HG03571 (cell line): ENCODE measurements at regions not wholly inside any gene's neighbourhood (a gene's known extent, or its start where the extent isn't known, plus 50 kb on each side); places are given as distances from the start of the nearest gene placed in this dataset.

Source experiments
- ATAC-seq: cut with Tn5 transposase; IDR thresholded peaks from one replicate; pipeline ENCODE4 v1.9.1; 2021; ENCODE audit not compliant: unreplicated experiment

DNA sequence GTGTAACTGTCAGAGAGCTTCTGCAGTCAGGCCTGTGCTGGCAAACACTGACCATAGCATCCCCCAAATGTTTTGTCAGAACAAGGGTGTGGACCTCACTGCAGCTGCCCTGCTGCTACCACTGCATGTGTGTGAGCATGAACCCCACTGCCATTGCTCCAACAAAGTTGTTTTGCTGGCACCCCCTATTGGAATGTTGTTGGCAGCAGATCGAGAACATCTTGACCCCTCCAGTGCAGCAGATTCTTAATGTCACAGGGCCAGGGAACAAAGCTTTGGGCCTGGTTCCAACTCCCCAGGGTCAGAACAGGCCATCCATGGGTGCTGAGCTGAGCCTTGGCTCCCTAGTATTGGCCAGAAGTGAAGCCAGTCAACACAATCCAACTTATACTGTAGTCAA lies 1537.4 kb downstream of the NCAM2 start:
- ATAC-seq, result no peak

DNA sequence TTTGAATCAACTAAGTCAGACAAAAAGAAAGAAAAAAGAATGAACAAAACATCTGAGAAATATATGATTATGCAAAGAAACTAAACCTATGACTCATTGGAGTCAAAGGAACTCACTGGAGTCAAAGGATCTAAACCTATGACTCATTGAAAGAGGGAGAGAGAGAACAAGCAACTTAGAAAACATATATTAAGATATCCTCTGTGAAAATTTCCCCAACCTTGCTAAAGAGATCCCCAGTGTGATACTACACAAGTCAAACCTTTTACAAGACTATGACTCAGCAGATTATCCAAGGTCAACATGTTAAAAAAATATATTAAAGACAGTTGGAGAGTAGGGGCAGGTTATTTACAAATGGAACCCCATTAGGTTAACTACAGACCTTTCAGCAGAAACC lies 1538.3 kb downstream of the NCAM2 start:
- ATAC-seq, result no peak

DNA sequence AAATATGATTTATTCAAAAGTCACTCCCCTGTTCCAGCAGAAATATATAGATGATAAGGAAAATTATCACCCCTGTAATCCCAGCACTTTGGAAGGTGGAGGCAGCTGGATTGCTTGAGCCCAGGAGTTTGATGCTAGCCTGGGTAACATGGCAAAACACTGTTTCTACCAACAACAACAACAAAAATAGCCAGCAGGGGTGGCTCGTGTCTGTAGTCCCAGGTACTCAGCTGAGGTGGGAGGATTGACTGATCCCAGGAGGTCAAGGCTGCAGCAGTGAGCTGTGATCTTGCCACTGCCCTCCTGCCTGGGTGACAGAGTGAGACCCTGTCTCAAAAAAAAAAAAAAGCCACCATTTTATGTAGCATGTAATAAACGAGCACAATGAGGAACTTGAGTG lies 1546.5 kb downstream of the NCAM2 start:
- no peak for ATAC-seq

DNA sequence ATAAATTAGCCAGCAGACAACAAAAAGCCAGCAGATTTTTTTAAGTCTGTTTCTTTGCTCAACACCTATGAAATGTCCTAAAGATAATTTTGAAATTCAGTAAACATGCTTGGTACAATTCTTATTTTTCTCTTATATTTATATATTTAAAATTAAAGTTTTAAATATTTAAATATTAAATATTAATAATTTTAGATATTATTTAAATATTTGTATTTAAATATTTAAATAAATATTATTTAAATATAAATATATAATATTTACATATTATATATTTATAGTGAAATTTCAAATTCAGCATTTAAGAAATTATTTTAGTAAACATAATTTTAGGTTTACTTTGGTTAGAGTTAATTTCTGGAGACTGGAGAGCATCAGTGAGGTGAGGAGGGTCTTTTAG lies 1554.2 kb downstream of the NCAM2 start:
- ATAC-seq, result no peak

DNA sequence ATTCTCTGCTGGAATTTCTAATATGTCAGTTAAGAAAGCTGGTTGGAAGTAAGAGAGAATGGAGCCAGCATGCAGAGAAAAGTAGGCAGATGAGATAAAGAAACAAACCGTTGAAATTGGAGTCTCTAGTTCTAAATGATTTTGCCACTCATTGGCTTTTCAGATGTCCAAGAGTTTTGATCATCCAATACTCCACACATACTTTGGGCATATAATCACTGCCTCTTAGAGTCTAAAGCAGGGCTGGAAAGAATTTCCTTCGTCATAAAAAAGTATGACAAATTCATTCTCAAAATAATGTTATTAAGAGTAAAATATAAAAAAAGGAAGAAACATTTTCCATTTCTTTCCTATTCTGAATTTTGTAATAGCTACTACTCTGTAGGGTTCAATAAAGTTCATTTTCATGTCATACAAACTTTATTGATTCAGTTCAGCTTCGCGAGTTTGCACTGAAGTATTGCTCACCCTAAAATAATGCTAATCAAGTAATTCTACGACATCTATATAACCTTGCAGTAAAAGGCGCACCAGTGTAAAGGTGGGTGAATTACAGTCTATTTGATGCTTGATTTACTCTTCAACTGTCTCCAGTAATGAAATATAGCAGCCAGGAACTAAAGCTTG lies 1556.6 kb downstream of the NCAM2 start:
- no peak for ATAC-seq

DNA sequence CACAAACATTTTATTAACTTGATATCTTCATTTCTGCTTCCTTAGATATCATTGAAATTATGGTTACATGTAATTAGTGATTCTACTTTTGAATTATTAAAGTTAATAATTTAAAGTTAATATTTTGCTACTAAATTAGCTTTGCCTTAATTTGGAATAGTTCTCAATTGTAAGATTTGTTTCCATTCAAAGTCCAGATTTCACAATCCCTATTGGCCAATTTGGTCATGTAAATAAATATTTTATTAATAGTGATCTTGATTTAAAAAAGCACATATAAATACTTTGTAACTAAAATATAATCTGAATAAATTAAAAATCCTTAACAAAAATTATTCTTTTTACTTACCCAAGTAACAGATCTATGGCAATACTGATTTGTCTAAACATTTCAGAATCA lies 1558.6 kb downstream of the NCAM2 start:
- no peak for ATAC-seq

DNA sequence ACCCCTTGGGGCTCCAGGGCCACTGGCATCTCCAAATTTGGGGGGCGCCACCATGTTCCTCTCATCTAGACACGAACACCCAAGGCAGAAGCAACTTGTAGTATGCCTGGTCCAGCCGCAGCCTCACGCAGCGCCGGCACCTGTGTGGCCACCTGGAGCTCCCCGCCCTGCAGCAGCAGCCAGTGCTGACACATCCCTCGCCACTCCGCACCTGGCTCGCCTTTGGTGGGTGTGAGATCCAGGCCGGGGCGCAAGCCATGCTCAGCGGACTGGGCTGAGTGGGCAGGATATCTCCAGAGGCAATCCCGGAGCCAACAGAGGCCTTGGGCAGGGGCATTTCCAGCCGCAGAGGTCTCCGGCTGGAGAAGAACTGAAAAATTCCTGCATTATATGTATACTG lies 1563.7 kb downstream of the NCAM2 start:
- no peak for ATAC-seq

DNA sequence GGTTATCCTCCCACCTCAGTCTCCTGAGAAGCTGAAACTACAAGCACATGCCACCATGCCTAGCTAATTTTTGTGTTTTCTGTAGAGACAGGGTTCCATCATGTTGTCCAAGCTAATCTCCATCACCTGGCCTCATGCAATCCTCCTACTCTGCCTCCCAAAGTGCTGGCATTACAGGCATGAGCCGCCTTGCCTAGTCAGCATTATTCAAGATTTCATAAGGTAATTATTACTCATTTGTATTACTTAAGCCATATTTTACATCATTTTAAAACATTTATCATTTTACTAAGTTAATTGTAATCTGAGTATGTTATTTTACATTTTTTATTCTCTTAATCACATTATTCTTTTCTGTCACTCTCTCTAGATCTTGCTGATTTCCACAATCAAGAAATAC lies 1575.6 kb downstream of the NCAM2 start:
- ATAC-seq, result no peak

DNA sequence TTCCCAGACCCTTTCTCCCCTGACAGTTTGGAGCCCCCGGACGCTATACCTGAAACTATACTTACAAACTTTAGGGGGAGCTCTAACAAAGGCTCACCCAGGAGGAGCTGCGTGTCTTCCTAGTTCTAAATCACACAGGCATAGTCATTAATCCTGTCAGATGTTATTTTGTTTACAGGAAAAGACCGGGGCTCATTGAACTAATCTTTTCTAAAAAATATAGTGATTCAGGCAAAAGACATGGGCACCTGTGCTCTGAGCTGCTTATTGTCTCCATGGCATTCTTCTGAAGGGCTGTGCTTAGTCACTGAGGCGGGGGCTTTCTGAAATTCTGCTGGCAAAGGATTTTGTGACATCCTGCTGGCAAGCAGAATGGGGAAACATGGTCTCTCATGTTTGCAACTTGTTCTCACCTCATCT lies 1577.0 kb downstream of the NCAM2 start:
- ATAC-seq, result no peak

DNA sequence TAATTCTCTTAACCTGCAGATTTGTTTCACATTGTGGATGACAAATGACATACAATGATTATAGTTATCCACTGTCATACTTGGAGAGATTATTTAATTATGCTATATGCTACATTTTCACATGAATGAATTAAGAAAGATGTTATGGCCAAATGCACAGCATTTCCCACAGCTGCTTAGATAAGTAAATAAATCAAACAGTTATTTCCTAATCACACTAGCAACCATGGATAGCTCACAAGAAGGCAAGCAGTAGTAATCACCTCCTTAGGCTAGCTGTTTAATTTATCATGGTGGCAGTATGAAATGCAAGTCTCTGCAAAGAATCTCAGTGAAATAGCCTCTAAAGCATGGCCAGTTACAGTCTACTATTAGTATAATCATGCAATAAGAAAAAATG lies 1581.5 kb downstream of the NCAM2 start:
- ATAC-seq, result no peak

DNA sequence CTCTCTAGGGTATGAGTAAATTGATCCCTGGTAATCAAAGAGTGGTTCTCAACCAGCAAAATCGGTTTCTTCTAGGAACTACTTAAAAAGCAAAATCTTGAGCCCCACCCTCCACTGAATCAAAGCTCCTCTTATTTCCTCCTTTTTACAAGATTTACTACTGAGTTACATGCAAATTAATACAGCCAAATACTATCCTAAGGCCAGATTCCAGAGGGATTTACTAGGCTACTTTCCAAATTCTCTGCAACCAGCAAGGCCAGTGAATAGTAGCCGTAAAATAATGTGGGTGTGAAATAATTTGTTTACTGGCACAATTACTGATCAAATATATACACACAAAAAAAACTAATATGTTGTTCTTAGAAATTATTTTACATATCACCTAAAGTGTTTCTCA lies 1583.8 kb downstream of the NCAM2 start:
- no peak for ATAC-seq

DNA sequence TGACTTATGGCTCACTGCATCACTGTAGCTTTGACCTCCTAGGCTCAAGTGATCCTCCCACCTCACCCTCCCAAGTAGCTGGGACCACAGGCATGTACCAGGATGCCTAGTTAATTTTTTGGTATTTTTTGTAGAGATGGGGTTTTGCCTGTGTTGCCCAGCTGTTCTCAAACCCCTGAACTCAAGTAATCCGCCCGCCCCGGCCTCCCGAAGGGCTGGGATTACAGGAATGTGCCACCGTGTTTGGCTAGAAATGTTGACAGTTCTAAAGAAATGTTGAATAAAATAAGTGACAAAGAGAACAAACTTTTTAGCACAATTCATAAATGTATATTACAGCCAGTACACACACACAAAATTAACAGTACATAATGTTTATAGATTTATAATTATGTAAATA lies 1586.1 kb downstream of the NCAM2 start:
- no peak for ATAC-seq

DNA sequence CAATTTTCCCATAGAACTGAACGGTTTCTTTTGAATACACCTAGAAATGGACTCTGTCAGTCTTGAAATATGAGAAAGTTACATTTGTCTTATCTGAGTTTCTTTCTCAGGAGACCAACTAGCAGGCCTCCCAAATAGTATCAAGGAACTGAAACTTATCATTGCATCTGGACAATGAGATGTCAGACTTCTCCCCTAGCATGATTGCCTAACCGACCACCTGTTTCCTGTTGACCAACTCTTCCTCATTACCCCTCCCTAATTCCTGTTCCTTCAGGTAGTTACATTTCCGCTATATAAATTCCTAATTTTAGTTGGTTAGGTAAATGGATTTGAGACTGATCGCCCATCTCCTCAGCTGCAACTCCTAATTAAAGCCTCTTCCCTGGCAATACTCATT lies 1587.3 kb downstream of the NCAM2 start:
- no peak for ATAC-seq

DNA sequence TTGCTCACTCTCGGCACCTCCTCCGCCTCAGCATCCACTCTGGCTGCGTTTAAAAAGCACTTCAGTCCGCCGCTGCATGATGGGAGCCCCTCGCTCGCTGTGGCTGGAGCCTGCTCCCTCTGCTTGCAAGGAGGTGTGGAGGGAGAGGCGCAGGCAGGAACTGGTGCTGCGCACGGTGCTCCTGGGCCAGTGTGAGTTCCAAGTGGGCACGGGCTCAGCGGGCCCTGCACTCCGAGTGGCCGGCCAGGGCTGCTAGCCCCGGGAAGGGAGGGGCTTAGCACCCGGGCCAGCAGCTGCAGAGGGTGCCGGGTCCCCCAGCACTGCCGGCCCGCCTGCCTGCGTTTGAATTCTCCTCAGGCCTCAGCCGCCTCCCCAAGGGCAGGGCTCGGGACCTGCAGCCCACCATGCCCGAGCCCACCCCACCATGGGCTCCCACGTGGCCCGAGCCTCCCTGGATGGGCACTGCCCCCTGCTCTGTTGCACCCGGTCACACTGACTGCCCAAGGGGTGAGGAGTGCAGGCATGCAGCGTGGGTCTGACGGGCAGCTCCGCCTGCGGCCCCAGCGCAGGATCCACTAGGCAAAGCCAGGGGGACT lies 1599.5 kb downstream of the NCAM2 start:
- no peak for ATAC-seq

DNA sequence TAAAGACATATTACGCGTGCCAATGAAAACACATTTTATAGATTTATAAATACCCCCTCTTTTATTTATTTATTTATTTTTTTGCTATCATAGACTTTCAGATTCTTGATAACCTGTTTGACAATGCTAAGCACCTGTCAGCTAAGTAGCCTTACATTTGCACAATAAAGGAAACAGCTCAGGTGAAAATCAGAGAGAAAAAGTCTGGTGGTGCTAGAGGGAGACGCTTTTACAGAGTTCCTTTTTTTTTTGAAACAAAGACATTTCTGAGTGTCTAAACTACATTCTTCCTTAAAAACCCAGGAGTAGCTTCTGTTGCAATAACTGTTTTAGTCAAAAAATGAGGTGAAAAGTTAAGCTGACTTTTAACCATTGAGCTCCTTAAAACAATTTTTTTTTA lies 1611.6 kb downstream of the NCAM2 start:
- ATAC-seq, result no peak

DNA sequence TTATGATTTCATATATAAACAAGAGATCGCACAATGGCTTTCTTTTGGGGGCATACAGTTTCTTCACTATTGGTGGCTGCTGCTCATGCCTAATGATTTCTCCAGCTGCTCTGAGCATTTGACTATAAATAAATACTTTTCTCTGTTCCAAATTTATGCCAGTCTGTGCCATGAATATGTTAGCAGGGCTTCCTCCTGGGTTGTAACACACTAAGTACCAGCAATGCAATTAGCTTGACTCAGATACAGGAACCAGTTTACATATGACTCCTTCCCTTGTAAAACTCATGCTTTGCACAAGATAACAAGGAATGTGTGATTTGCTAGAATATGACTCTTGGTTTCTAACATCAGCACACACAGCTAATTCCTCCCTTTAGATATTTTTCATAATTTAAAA lies 1629.7 kb downstream of the NCAM2 start:
- ATAC-seq, result no peak

DNA sequence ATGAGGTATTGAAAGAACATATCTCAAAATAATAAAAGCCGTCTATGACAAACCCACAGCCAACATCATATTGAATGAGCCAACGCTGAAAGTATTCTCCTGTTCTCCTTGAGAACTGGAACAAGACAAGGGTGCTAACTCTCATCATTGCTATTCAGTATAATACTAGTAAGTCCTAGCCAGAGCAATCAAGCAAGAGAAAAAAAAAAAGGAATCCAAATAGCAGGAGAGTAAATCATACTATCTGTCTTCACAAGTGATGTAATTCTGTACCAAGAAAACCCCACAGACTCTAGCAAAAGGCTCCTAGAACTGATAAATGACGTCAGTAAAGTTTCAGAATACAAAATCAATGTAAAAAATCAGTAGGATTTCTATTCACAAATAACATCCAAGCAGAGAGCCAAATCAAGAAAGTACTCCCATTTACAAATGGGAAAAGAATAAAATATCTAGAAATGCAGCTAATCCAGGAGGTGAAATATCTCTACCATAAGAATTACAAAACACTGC lies 1632.8 kb downstream of the NCAM2 start:
- no peak for ATAC-seq

DNA sequence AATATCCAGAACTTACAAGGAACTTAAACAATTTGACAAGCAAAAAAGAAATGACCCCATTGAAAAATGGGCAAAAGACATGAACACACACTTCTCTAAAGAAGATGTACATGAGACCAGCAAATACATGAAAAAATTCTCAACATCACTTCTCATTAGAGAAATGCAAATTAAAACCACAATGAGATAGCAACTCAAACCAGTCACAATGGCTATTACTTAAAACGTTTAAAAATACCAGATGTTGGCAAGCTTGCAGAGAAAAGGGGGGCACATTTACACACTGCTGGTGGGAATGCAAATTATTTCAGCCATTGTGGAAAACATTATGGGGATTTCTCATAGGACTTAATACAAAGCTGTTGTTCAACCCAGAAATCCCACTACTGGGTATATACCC lies 1634.0 kb downstream of the NCAM2 start:
- no peak for ATAC-seq

DNA sequence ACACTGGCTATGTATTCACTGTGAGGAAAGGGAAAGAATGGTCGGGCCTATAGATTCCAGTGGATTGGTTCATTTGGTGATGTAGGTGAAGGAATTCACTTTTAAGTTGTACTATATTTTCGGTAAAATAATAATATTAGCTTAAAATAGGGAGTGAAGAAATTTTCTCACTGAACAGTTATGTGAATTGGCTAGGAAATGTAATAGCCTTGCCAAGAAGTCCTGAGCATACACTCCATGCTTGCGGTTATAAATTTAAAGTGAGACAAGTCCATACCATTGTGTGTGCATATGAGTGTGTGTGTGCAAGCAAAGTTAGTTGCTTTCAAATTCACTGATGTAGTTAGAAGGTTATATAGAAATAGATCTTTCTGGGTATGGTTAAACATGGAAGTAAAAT lies 1651.0 kb downstream of the NCAM2 start:
- no peak for ATAC-seq

DNA sequence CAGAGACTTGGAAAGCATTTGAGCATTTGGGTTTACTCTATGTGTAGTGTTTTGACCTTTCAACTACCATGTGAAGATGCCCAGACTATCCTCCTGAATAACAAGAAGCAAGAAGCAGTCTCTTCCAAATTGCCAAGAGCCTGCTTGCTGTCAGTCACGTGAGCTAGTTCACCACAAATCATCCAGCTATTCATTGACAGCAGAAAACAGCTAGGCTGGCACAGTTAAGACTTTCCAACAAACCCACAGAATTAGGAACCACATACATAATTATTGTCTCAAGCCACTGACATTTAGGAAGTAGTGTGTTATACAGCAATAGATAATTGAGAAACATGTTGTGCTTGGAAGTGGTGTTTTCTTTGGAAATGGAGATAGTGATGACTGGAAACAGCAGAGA lies 1652.0 kb downstream of the NCAM2 start:
- no peak for ATAC-seq

DNA sequence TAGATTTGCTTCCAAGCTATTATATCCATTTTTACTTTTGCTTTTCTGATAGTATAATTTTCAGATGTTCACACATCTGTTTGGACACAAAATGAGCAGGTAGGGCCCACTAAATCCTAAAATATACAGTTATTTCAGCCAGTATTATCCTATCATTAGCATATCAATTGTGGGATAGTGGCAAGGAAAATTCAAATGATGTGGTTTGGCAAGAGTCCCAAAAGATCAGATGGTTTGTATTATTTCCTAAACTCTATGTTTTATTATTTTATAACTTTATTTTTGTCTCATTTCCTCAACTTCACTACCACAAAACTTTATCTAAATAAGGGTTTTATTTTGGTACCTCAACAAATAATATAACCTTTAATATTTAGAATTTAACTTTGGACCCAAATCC lies 1659.6 kb downstream of the NCAM2 start:
- no peak for ATAC-seq

DNA sequence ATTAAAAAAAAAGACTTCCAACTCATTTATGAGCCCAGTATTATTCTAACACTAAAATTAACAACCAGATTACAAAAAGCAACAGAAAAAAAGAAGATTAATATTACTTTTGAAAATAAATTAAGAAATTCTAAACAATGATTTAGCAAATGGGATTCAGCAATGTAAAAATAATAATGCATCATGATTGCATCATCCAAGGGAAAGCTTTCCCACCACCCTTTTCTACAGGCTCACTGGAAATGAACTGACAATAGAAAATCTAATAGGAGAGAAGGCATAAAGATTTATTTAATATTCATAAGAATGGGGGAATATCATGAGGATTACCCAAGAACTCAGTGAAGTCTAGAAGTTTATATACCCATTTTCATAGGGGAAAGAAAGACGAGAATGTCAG lies 1671.9 kb downstream of the NCAM2 start:
- ATAC-seq, result no peak

DNA sequence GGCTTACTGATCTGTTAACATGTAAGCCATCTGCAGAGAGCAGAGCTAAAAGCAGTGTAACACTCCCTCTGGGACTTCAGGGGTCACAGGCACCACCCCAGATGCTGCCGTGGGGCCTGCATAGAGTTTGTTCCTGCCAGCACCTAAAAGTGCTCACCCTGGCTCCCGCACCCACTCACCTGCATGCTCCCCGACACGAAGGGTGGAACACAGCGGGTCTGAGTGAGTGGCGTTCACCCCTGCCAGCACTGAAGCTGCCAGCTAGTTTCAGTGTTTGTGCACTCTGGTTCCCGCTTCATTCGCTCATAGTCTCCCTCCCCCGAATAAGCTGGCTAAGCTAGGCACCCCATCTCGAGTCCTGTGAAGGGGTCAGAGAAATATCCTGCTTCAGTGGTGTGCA lies 1681.0 kb downstream of the NCAM2 start:
- ATAC-seq, result no peak
